ENCODE measurements at regions not wholly inside any gene's neighbourhood (a gene's known extent, or its start where the extent isn't known, plus 50 kb on each side); places are given as distances from the start of the nearest gene placed in this dataset.
"Not testable (repeated sequence)": the region's sequence is repeated elsewhere in the genome, so short reads cannot be mapped to it uniquely, and the experiment has no call there.

DNA sequence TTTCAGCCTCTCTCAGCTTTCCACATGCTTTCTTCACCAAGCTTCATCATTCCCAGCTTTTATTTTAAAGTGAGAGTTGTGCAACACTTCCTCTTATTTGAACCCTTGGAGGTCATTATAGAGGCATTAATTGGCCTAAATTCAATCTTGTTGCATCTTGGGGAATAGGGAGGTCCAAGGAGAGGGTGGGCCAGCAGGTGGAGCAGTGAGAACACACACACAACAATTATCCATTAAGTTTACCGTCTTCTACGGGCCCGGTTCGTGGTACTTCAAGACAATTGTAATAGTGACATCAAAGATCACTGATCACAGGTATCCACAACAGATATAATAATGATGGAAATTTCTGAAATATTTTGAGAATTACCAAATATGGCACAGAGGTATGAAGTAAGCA lies 457.2 kb upstream of the SMIM21 start:
- DNase-seq, result no peak

DNA sequence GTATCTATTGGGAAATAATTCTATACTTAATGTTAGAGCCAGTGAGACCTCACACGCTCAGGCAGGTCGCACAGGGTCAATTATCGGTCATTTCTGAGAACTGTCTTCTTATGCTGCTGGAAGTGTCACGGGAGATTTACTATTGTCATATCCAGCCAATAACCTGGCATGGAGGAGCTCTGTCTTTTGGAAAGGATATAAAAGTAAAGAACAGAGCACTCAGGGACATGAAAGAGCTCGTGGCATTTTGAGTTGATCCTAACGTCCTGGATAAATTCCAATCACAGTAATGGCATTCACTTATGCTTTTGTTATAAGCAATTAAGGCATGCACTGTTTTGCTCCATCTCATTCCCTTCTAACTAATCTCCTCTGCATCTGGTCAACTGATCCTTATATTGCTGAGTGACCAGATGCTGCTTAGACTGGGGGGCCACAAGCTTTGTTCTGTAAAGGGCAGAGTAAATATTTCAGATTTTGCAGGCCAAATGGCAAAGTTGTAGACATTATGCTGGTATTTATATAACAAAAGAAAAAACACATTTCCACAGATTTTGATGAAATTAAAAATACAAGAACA lies 453.5 kb upstream of the SMIM21 start:
- no peak for DNase-seq

DNA sequence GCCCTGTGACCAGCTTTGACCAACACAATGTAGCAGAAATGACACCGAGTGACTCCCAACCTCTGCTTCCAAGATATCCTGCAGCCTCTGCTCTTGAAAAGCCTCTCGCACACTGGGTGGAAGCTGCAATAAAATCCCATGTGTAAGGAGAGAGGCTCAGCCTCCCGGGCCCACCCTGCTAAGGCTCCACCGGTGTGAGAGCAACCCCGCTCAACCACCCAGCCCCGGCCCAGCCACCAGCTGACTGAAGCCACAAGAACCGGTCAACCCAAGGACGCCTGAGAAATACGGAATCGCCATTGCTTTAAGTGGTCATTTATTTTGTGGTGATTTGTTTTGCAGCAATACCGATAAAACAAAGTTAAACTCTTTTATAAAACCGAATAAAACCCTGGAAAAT lies 452.8 kb upstream of the SMIM21 start:
- no peak for DNase-seq

DNA sequence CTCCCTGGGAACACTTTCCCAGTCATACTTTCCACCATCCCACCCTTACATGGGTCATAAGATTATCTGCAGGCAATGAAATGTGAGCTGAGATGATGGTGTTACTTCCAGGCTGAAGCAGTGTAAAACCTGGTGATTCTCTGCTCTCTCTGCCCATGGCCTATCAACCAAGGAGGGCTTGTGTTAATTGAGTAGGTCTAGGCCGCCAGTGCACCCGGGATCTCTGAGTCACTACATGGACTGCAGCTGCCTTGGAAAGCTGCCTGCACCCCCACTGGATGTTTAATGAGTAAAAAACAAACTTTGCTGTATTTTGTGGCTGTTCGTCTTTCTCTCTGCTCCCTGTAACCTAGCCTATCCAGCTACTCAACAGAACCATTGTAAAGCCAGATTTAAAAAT lies 451.7 kb upstream of the SMIM21 start:
- no peak for DNase-seq

DNA sequence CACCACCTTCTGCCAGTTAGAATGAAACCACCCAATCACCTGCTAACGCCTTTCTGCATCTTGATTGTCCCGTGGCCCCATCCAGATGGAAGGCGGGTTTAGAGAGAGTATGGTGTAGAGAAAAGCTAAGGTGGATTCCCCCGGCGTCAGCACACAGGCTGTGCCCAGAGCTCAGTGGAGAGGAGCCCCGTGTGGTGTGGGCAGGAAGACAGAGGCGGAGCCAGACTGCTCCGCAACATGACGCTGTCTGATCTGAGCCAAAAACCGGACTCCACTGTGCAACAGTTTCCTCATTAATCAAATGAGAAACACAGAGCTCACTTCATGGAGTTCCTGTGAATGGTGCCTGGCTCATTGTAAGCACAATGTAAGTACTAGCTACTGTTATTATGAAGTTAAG lies 448.1 kb upstream of the SMIM21 start:
- no peak for DNase-seq

DNA sequence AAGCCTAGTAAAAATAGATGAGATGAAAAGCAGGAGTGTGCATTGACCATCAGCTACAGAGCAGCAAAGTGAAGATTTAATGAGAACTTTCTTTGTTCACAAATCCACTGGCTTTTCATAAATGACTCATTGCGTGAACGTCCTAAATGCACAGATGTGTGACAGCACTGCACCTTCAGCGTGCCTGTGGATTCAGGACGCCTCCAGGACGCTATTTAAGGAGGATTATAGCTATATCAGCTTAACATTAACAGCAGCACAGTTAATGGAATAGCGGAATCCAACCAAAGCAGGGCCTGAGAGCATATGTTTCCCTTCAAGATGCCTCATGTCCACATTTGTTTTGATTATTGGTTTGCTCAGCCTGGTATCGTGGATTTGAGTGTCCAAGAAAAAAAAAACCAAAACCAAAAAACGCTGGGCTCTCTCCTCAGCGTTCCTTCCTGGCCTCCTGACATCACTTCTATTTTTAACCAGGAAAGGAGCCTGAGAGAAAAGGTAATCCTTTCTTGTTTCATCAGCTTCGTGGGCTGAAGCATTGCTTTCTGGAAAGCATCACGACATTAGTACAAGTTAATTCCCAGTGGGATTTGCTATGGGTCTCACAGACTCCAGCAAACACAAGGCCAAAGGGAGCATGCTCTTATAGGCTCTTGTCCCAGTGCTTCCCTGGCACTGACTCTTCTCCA lies 447.0 kb upstream of the SMIM21 start:
- no peak for DNase-seq

DNA sequence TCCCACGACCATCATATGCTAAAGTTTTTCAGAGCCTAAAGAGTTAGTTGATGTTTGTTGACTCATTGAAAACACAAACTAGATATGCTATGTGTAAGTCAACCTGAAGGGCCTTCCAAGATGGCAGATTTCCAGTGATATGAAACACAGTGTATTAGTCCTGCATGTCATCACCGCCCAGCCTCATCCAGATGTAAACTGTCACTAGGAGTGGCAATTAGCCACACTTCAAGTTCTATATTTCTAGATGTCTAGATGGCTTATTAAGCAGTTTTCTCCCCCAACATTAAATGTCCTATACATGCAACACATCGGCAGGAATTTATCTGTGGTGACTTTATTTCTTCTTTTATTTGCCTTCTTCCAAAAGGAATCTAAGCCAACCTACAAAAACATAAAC lies 444.1 kb upstream of the SMIM21 start:
- no peak for DNase-seq

DNA sequence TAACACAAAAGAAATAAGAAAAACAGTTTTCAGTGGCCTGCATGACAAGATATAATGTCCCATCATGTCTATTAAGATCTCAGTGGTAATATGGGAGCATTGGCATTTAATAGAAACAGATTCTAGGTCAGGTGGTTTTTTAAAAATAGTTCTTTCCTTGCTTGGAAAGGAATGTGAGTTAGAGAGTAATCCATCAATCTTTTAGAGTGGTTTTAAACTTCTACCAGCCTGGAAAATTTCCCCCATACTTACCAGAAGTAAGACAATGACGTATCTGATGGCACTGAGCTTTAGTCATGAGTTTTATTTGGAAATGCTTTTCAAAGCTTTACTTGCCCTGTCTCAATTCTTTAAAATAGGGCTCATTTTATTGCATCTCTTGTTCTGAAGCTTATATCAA lies 441.7 kb upstream of the SMIM21 start:
- DNase-seq, result no peak

DNA sequence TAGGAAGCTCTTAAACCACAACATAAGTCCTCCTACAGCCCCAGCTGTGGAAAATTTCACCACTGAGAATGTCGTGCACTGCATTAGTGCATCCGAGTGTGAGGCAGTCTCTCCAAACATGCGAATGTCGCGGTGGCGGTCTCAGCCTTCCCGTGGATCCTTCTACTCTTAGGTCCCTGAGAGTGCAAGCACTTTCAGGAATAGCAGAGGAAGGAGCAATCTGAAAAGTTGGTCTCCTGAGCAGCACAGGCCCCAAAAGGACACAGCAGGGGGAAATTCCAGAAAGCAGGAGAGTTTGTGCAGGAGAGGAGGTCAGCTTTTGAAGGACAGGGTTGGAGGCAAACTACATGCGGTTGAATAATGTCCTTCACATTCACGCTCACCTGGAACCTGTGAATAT lies 440.5 kb upstream of the SMIM21 start:
- no peak for DNase-seq

DNA sequence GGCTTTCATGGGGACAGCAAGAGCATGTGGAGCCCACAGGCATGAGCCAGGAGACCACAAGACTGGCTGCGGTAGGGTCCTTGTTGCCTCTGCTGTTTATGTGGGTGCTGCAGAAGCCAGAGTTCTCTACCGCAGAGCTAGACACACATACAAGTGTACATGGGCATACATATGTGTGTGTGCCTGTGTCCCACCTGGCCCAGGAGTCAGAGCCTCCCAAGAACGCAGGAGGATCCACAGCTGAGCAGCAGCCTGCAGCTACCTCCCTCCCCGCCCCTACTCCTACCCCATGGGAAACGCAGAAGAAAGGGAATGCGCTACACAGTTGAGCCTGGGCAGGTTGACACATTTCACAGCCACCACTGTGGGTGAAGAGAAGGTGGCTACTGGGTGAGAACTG lies 438.1 kb upstream of the SMIM21 start:
- DNase-seq, result no peak

DNA sequence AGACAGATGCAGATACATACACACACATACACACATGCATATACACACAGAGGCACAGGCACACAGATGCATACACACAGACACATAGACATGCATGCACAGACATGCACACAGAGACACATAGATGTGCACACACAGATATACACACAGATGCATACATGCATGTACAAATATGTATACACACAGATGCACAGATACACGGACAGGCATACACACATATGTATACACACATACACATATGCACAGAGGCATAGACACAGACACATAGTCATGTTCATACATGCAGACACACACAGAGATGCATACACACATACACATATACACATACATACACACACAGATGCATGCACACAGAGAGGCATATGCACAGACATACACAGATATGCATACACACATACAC lies 437.3 kb upstream of the SMIM21 start:
- no peak for DNase-seq

DNA sequence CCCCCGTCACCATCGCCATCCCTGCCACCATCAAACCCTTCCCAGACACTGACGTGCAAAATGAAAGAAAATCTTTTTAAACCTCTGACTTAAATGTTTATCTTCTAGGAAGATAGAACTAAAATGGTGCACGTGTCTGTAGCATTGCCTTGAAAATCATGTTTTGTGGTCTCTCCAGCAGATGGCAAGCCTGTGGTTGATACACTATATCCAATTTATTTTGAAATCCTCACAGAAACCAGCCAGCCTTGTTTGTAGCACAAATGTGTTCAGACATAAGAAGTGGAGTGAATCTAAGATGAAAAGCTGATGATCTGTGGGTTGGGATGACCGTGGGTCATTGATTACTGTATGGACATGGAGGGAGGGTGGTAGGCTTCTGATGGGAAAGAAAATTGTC lies 436.2 kb upstream of the SMIM21 start:
- no peak for DNase-seq

DNA sequence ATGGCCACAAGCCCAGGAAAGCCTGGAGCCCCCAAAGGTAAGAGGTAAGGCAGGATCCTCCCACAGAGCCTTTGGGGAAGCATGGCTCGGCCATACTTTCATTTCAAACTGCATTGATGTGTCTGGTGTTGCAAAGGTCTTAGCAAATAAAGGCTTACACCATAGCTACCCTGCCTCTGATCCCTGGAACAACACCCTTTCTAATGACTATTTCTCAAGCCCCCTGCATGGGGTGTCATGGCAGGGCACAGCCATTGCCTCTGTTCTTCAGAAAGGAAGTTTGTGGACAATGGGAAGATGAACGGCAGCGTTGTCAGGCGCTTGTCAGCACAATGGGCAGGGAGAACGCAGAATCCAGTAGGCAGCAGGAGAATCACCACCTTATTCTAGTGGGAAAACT lies 435.0 kb upstream of the SMIM21 start:
- no peak for DNase-seq

DNA sequence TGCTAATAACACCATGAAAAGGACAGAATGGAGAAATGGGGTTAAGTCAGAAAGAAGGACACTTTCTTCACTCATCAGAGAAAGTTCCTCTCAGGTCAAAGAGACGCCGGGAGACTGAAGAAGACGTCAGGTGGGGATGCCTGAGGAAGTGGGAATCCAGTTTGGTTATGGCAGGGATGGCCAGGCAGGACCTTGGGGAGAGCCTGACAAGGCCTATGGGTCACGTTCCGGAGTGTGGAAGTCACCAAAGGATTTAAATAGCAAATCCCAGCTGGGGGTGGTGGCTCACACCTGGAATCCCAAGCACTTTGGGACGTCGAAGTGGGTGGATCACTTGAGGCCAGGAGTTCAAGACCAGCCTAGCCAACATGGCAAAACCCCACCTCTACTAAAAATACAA lies 432.7 kb upstream of the SMIM21 start:
- DNase-seq, result no peak

DNA sequence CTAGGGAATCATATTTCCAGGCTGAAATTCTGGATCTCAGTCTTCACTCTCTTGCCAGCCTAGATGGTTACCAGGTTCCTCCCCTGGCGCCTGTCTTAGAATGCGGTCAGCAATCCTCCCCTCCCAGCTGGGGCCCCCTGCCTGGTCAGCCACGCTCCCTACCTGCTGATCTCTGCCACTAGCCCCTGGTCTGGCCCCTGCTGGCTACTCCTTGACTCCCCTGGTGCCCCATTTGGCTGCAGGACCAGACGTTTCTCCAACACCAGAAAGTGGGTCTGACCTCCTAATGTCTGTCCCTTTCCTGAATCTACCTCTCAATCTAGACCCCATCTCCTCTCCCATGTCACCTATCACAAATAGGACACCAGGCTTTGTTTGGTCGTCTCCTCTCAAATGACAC lies 432.0 kb upstream of the SMIM21 start:
- no peak for DNase-seq

DNA sequence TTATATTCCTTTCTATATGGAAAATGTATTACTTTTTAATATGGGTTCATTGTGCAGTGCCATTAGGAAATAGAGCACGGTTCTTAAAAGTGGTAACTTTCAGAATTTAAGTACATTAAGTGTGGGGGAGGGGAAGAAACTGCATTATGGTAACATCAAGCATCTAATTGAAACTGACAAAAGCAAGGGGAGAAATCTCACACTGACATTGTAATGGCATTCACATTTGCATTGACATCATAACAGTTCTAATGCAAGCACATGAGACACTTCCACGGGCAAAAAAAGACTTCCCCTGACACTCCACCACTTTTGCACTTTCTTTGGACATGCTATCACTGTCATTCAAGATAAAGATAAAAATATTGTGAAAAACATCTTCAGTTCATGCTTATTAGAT lies 431.3 kb upstream of the SMIM21 start:
- DNase-seq, result no peak

DNA sequence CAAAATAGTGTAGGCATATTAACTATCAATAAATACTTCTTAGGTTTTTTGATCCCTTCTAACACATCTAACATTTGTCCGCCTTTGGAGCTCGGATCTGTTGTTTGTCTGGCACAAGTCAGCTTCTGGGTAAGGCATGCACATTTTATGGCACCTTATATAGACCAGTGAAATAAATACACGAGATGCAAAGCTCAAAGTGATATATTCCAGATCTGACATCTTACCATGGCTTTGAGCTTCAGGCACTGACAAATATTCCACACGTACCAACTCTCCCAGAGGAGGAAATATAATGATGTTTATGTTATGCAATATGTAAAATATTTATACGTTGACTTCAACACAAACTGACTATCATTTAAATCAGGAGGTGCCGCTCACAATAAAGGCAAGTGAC lies 430.1 kb upstream of the SMIM21 start:
- DNase-seq, result no peak

DNA sequence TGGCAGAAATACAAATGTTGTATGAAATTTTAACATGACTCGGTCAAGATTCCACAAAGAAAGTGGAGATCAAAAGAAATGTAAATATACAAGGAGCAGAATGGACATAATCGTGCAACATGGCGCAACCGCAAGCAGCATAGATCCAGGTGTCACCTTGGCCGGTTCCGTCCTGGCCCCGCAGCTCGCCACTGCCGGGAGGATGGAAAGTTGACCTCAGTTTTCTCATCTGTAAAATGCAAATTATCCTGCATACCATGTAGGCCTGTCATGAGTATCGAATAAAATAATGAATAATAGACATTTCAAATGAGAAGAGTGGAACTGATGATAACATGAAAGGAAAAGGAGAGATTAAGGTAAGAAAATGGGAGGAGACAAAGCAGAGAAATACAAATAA lies 427.3 kb upstream of the SMIM21 start:
- no peak for DNase-seq

DNA sequence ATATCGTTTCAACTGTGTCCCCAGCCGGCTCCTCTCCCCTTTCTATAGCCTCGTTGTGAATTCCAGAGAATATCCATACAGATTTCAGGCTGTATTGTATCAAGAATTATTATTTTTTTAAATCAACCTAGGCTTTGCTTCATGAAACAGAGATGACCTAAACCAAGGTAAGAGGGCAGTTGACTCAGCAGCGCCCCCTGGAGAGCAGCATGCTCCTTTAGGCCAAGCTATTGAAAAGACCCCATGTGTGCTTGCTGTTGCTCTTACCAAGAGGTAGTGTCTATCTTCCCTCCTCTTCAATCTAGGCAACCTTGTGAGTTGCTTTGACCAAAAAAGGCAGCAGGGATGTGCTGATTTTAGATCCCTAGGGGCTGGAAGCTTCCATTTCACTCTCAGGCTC lies 426.7 kb upstream of the SMIM21 start:
- no peak for DNase-seq

DNA sequence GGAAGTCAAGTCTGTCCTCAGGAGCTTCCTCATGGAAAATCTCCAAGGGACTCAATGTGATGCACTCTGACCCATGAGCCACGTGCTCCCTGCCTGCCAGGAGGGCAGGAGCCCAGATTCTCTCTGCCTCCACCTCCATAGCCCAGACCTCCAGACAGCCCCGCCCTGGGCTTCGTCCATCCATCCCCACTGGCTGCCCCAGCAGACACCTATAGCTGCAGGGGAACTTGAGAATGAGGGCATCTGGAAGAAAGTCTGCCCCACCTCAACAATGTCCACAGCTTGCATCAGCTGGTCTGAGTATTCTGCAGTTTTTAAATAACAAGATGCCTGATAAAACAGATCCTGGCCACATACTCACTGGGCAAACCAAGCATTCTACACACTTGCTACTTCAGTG lies 418.8 kb upstream of the SMIM21 start:
- no peak for DNase-seq

DNA sequence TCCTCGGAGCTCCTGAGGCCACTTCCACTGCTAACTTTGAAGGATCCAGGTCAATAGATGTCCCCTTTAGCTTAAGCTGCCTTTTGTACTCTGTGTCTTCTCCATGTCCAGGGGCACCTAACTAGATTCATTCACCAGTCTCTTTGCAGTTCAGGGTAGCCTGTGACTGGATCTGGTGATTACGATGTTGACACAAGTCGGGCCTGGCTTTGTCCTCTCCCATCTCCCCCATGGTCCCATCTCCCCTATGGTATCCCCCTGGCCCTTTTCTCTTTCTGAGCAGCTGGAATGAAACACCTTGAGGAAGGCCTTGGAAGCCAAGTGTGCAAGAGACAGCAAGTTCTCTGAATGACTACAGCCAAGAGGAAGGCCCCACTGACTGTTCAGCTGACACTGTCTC lies 417.9 kb upstream of the SMIM21 start:
- DNase-seq, result no peak

DNA sequence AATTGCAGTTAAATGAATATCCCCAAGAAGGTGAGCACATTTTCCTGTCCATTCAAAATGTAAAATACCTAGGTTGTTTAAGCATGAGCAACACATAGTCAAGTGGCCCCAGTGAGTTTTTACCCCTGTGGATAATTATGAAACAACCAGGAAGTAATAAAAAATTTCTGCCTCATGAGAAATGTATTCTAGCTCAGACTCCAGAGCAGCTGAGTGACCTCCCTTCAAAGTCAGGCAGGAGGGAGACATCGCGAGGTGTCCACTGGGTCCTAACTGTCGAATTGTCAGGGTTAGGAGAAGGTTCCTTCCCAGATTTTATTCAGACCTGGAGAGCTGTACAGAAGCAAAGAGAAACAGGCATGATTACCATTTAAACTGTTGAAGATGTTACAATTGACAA lies 416.6 kb upstream of the SMIM21 start:
- DNase-seq, result no peak

DNA sequence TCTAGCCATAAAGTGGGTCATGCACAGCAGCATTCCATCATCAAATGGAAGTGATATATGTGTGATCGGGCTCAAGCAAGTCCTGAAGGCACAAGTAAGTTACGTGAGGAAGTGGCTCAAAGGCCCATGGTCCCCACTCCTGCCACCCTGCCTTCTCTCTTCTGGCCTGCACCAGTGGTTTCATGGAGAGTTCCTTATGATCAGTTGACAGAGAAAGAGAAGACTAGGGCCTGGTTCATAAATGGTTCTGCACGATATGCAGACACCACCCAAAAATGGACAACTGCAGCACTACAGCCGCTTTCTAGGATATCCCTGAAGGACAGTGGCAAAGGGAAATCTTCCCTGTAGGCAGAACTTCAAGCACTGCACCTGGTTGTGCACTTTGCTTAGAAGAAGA lies 412.6 kb upstream of the SMIM21 start:
- no peak for DNase-seq

DNA sequence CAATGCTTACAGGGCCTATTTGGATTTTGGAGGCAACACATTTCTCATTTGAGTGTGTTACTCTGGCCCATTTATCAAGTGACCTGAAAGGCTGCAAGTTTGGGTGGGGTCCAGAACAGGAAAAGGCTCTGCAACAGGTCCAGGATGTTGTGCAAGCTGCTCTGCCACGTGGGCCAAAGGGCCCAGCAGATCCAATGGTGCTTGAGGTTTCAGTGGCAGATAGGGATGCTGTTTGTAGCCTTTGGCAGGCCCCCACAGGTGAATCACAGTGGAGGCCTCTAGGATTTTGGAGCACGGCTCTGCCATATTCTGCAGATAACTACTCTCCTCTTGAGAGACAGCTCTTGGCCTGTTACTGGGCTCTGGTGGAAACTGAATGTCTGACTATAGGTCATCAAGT lies 412.2 kb upstream of the SMIM21 start:
- not testable (repeated sequence) for DNase-seq

DNA sequence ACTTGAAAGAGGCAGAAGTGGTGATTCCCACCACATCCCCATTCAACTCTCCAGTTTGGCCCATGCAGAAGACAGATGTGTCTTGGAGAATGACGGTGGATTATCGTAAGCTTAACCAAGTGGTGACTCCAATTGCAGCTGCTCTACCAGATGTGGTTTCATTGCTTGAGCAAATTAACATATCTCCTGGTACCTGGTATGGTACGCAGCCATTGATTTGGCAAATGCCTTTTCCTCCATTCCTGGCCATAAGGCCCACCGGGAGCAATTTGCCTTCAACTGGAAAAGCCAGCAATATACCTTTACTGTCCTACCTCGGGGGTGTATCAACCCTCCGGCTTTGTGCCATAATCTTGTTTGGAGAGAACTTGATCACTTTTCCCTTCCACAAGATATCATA lies 411.5 kb upstream of the SMIM21 start:
- no peak for DNase-seq

DNA sequence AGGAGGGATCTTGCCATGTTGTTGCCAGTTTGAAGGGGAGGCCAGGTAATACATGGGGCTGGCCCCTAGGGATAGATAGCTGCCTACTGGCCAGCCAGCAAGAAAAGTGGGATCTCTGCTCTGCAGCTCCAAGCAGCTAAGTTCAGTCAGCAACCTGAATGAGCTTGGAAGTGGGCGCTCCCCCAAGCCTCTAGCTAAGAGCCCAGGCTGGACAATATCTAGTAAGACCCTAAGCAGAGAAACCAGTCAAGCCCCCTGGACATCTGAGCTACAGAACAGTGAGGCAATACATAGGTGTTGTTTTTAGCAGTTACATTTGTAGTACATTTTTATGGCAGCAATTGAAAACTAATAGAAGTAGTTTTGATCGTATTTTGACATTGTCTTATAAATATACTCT lies 409.8 kb upstream of the SMIM21 start:
- no peak for DNase-seq

Data from NCI-H1092 (cell line).